ENCODE measurements at regions not wholly inside any gene's neighbourhood (a gene's known extent, or its start where the extent isn't known, plus 50 kb on each side); places are given as distances from the start of the nearest gene placed in this dataset.

DNA sequence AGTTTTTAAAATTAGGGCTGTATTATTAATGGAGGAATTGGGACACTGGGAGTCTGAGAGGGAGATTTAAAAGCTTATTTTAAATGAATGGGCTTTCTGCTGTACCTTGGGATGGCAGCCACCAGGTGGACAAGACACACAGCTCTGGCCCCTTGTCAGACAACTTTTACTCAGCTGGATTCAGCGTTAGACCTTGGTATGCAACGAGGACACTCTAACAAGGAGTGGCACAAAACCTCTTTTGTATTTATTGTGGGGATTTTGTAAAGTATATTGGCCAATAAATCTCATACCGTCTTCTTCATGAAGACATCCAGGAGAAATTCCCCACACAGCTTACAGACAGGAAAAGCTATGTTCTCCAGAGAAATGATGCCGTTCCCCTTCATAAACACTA lies 105.7 kb downstream of the LCA5 start:
- Mint-ChIP-seq H3K4me3 (no peak overlapping the region), H3K36me3 (no peaks in the 10 kb centered on the region), H3K4me1 (no peaks in the 10 kb centered on the region), H3K9me3 (no peaks in the 10 kb centered on the region), H3K27me3 (no peaks in the 10 kb centered on the region), H3K27ac (no peak overlapping the region)
- ATAC-seq (replicated peaks) (peak; percentile 33 to 43), DNase-seq (no peak)

DNA sequence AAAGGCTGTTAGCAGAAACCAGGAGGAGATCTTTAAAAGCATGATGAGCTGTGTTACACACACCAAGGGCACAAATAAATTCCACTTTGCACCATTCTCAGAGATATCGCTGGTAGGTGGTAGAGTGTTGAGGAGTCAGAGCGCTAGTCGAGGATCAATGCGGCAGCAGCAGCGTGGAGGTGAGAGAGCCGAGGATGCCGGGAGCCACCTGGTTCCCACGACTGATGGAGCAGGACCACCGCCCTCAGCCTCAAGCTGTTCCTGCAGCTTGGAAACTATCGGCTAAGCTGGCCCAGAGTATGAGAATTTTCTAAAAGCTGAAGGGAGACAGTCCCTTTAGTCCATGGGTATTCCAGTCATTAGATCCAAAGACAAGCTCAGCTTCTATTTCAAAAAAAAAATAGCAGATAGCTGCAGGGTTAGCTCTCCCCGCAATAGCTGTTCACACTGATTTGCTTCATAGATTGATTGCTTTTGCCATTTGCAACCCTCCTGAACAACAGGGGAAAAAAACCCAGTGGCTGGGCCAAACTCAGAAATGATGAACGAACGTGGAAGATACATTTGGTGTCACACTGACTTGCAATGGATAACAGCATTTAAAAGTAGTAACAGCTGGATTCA lies 106.2 kb downstream of the LCA5 start:
- Mint-ChIP-seq H3K36me3 (no peaks in the 10 kb centered on the region), H3K9me3 (no peaks in the 10 kb centered on the region), H3K27me3 (no peaks in the 10 kb centered on the region), H3K4me1 (no peaks in the 10 kb centered on the region), H3K27ac (no peak overlapping the region), H3K4me3 (no peak overlapping the region)
- DNase-seq (no peak), ATAC-seq (replicated peaks) (no peak)

DNA sequence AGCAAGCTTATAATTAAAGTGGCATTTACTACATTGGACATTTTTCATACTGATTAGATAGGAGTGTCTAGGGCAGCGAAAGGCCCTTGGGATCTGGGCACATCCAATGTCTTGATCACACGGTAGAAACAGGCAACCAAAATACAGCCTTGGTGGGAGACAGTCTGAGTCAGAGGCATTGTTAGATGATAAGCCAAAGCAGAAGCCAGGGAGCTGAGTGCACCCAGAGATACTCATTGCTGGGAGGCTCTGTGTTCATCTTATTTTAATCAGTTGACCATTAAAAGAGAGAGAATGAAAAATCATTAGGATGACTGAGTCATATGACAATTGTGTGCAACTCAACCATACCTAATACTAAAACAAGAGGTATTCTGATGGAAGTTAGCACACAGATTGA lies 109.5 kb downstream of the LCA5 start:
- no peak overlapping the region for H3K4me3 Mint-ChIP-seq
- no peak overlapping the region for H3K27ac Mint-ChIP-seq
- no peak for ATAC-seq (replicated peaks)
- no peaks in the 10 kb centered on the region for H3K36me3 Mint-ChIP-seq
- H3K4me1 Mint-ChIP-seq = no peaks in the 10 kb centered on the region
- H3K27me3 Mint-ChIP-seq = no peaks in the 10 kb centered on the region
- DNase-seq = no peak
- no peaks in the 10 kb centered on the region for H3K9me3 Mint-ChIP-seq

DNA sequence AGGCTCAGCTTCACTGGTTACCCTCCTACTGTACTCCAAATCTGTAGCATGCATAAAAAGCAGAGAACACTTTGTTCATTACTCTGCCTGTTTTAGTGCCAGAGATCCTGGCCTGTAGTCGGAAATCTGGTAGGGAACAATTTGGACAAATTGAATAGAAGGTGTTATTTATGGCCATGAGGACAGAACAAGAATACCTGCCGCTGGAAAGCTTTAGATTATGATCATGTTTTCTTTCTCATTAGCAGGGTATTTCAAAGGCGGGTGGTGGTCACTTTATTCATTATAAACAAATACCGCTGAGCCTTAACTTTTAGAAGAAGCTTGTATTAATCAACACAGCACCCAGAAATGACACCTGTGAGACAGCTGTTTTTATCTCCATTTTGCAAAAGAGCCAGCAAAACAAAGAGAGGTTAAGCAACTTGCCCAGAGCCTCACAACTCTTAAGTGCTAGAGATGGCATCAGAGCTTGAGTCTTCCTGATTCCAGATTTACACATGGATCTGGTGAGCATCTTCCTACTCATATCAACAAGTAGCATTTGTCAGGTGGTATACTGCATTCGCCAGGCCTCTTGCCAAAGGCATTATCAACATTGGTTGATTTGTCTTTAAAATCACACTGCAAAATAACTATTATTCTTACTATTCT lies 110.5 kb downstream of the LCA5 start:
- no peaks in the 10 kb centered on the region for H3K36me3 Mint-ChIP-seq
- H3K4me1 Mint-ChIP-seq = no peaks in the 10 kb centered on the region
- no peaks in the 10 kb centered on the region for H3K27me3 Mint-ChIP-seq
- DNase-seq (no peak), ATAC-seq (replicated peaks) (no peak)
- no peak overlapping the region for H3K4me3 Mint-ChIP-seq
- no peaks in the 10 kb centered on the region for H3K9me3 Mint-ChIP-seq
- H3K27ac Mint-ChIP-seq = no peak overlapping the region

- no peak for DNase-seq
- no peaks in the 10 kb centered on the region for H3K4me1 Mint-ChIP-seq
- no peak for ATAC-seq (replicated peaks)
- no peaks in the 10 kb centered on the region for H3K36me3 Mint-ChIP-seq
- no peaks in the 10 kb centered on the region for H3K27me3 Mint-ChIP-seq
- peak overlapping the region; percentile 67 for H3K27ac Mint-ChIP-seq
- H3K4me3 Mint-ChIP-seq = no peak overlapping the region
- no peaks in the 10 kb centered on the region for H3K9me3 Mint-ChIP-seq
Observed at GRCh38 chr6:79425589-79426311, 111.5 kb downstream of the LCA5 start.

DNA sequence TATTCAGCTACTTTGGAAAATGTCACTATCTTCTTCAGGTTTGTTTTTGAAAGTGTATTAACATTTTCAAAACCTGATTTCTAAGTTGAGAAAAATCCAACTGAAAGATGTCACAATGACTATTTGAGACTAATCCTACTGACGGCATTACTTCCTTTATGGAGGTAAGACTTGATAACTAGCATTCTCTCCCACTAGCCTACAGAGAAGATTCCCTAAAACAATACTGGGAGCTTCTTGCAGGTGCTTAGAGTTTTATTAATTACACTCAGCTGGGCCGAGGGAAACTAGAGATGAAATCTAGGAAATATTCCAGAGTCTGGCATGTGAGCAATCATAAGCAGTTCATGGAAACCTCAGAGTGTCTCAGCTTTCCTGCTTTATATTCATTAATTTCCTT lies 114.0 kb downstream of the LCA5 start:
- ATAC-seq (replicated peaks) (no peak), DNase-seq (no peak)
- Mint-ChIP-seq H3K36me3 (no peaks in the 10 kb centered on the region), H3K27me3 (no peaks in the 10 kb centered on the region), H3K9me3 (no peaks in the 10 kb centered on the region), H3K4me3 (no peak overlapping the region), H3K27ac (no peak overlapping the region), H3K4me1 (peaks cover 0 to 3% of the 10 kb centered on the region in 2 donors)

DNA sequence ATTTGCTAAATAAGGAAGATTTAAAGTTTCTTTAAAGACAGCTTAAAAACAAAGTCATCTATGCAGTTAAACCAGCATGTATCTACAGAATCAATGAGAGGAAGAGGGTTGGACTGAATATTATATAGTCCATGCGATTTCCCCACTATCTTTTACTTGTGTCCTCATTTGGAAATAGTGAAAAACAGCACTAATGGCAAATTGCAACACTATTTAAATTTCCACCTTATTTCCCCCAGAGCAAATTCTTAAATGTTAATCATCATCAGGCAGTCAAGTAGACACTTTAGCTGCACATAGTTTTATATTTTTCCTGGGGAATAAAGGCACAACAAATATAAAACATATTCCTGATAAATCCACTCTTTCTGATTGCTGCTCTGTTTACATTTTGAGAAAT lies 114.6 kb downstream of the LCA5 start:
- H3K4me3 Mint-ChIP-seq = no peak overlapping the region
- ATAC-seq (replicated peaks) = no peak
- H3K27me3 Mint-ChIP-seq = no peaks in the 10 kb centered on the region
- peaks cover 0 to 3% of the 10 kb centered on the region in 2 donors for H3K4me1 Mint-ChIP-seq
- no peaks in the 10 kb centered on the region for H3K36me3 Mint-ChIP-seq
- no peak overlapping the region for H3K27ac Mint-ChIP-seq
- no peaks in the 10 kb centered on the region for H3K9me3 Mint-ChIP-seq
- no peak for DNase-seq

DNA sequence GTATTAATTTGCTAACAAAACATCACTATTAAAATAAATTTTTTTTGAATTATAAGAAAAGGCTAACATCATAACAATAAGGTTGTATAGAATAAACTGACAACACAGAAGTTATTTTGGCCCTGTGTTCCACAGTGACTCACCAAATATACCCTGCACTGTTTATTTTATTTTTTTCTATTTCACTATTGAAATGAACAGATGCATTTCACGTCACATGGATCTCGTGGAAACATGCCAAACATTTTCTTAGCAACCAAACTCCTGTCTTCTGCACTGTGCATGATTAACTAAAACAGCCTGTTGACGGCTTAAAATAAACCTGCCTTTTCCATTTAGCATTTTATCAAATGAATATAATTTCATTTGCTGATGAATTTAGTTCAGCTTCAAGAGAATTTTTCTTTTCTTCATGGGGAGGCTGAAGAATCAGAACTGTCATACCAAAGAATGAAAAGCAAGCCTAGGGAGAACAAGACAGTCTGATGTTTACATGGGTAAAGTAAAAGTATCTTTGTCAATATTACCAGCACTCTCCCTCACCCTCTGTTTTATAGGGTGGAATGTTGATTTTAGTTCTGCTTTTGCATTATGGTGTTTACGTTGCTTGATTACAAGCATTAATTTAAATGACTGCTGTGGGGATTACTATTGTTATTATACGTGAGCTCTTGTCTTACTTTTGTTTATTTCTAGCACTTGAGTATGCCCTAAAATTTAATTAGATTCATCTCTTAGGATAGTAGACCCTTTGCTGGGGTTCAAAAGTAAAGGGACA lies 115.3 kb downstream of the LCA5 start:
- no peaks in the 10 kb centered on the region for H3K9me3 Mint-ChIP-seq

GRCh38 chr6:79421001-79421411 lies 116.2 kb downstream of the LCA5 start:
- H3K27me3 Mint-ChIP-seq = no peaks in the 10 kb centered on the region
- peaks cover 0 to 3% of the 10 kb centered on the region in 2 donors for H3K4me1 Mint-ChIP-seq
- no peaks in the 10 kb centered on the region for H3K36me3 Mint-ChIP-seq
- no peaks in the 10 kb centered on the region for H3K9me3 Mint-ChIP-seq
- H3K4me3 Mint-ChIP-seq = no peak overlapping the region
- DNase-seq (no peak), ATAC-seq (replicated peaks) (no peak)
- H3K27ac Mint-ChIP-seq = no peak overlapping the region

More for the DNA sequence above, 115.3 kb downstream of the LCA5 start:
- Mint-ChIP-seq H3K4me3 (no peak overlapping the region), H3K36me3 (no peaks in the 10 kb centered on the region), H3K27me3 (no peaks in the 10 kb centered on the region), H3K27ac (no peak overlapping the region), H3K4me1 (peaks cover 0 to 3% of the 10 kb centered on the region in 2 donors)
- ATAC-seq (replicated peaks) (peak in 1 of 2 donors; percentile 82), DNase-seq (no peak)

DNA sequence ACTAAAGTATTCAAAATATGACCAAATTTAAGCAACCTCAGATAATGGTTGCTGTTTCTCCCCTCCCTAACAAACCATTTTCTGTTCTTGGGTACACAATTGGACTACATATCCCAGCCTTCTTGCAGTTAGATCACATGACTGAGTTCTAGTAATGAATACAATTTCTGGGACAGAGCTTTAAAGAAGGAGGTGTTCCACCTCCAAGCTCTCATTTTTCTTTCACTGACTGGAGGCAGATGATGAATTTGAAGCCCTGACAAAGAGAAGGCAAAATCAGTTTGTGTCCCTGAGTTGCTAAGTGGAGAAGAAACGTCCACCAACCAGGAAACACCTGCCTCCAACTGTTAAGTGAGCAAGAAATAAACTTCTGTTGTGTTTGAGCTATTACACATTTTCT lies 117.2 kb downstream of the LCA5 start:
- Mint-ChIP-seq H3K27me3 (no peaks in the 10 kb centered on the region), H3K9me3 (no peaks in the 10 kb centered on the region), H3K36me3 (no peaks in the 10 kb centered on the region), H3K4me1 (peaks cover 0 to 3% of the 10 kb centered on the region in 2 donors), H3K4me3 (no peak overlapping the region), H3K27ac (no peak overlapping the region)
- DNase-seq (no peak), ATAC-seq (replicated peaks) (no peak)

DNA sequence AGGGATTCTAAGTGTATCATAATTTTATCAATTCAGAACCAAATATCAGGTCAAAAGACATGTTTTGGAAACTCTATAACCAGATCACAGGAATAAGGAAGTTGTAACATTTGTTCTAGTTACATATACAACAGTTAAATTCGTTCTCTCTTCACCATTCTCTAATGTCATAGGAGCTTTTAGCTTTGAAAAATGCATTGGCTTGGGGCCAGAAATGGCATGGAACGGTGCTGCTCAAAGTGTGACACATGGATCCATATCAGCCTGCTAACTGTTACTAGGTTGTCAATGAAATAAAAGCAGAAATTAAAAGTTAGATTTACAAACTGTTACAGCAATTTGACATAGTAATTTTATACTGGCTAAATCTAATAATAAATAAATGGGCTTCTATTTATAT lies 120.3 kb downstream of the LCA5 start:
- Mint-ChIP-seq H3K27me3 (no peaks in the 10 kb centered on the region), H3K4me3 (no peak overlapping the region), H3K27ac (no peak overlapping the region)

GRCh38 chr6:79413562-79414002 lies 123.6 kb downstream of the LCA5 start:
- Mint-ChIP-seq H3K27ac (no peak overlapping the region), H3K4me3 (no peak overlapping the region), H3K27me3 (no peaks in the 10 kb centered on the region), H3K4me1 (peaks cover 0 to 2% of the 10 kb centered on the region in 2 donors), H3K36me3 (no peaks in the 10 kb centered on the region), H3K9me3 (no peaks in the 10 kb centered on the region)
- no peak for DNase-seq
- no peak for ATAC-seq (replicated peaks)

More for the DNA sequence above, 120.3 kb downstream of the LCA5 start:
- no peaks in the 10 kb centered on the region for H3K36me3 Mint-ChIP-seq
- H3K4me1 Mint-ChIP-seq = peaks cover 0 to 3% of the 10 kb centered on the region in 2 donors
- no peak for DNase-seq
- H3K9me3 Mint-ChIP-seq = no peaks in the 10 kb centered on the region
- ATAC-seq (replicated peaks) = no peak

GRCh38 chr6:79410806-79411205 lies 126.4 kb downstream of the LCA5 start:
- H3K27ac Mint-ChIP-seq = no peak overlapping the region
- no peak for DNase-seq
- no peak overlapping the region for H3K4me3 Mint-ChIP-seq
- no peaks in the 10 kb centered on the region for H3K27me3 Mint-ChIP-seq
- peaks cover 0 to 2% of the 10 kb centered on the region in 2 donors for H3K4me1 Mint-ChIP-seq
- H3K36me3 Mint-ChIP-seq = peaks cover 0 to 2% of the 10 kb centered on the region in 2 donors
- ATAC-seq (replicated peaks) = no peak
- H3K9me3 Mint-ChIP-seq = no peaks in the 10 kb centered on the region

- Mint-ChIP-seq H3K27me3 (peaks cover 0 to 4% of the 10 kb centered on the region in 2 donors), H3K27ac (no peak overlapping the region), H3K4me3 (no peak overlapping the region), H3K4me1 (peaks cover 0 to 2% of the 10 kb centered on the region in 2 donors), H3K9me3 (peaks cover 1 to 4% of the 10 kb centered on the region in 2 donors), H3K36me3 (peaks cover 0 to 2% of the 10 kb centered on the region in 2 donors)
- DNase-seq (no peak), ATAC-seq (replicated peaks) (no peak)
Observed at GRCh38 chr6:79408256-79408974, 128.8 kb downstream of the LCA5 start.

All from stimulated activated naive B cell treated with anti-CD40 and anti-IgM and Interleukin-4, amounts not matched to agents 10 μg/mL and 1 μg/mL and 100 μg/mL, for 72 hours (primary cell).